ENCODE measurements at regions not wholly inside any gene's neighbourhood (a gene's known extent, or its start where the extent isn't known, plus 50 kb on each side); places are given as distances from the start of the nearest gene placed in this dataset.

- H3K27ac Mint-ChIP-seq, result no peak overlapping the region
- H3K9me3 Mint-ChIP-seq, result no peaks in the 10 kb centered on the region
- H3K27me3 Mint-ChIP-seq (ENCODE audit: low read depth), result peaks cover 24% of the 10 kb centered on the region
- TF ChIP-seq, protein P1, sequence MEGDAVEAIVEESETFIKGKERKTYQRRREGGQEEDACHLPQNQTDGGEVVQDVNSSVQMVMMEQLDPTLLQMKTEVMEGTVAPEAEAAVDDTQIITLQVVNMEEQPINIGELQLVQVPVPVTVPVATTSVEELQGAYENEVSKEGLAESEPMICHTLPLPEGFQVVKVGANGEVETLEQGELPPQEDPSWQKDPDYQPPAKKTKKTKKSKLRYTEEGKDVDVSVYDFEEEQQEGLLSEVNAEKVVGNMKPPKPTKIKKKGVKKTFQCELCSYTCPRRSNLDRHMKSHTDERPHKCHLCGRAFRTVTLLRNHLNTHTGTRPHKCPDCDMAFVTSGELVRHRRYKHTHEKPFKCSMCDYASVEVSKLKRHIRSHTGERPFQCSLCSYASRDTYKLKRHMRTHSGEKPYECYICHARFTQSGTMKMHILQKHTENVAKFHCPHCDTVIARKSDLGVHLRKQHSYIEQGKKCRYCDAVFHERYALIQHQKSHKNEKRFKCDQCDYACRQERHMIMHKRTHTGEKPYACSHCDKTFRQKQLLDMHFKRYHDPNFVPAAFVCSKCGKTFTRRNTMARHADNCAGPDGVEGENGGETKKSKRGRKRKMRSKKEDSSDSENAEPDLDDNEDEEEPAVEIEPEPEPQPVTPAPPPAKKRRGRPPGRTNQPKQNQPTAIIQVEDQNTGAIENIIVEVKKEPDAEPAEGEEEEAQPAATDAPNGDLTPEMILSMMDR (IDR thresholded peaks at IDR 0.05; ENCODE audit: unreplicated experiment), result no peak
- H3K36me3 Mint-ChIP-seq, result no peaks in the 10 kb centered on the region
- H3K4me1 Mint-ChIP-seq, result no peaks in the 10 kb centered on the region
- DNase-seq (ENCODE audit: low spot score in 2 of 2, unreplicated experiment in 2 of 2), result no peak
- H3K4me3 Mint-ChIP-seq, result no peak overlapping the region
These were observed 371.3 kb upstream of the MYT1L start for GRCh38 chr2:2702385-2702784.

- H3K4me1 Mint-ChIP-seq, result no peaks in the 10 kb centered on the region
- DNase-seq (ENCODE audit: low spot score in 2 of 2, unreplicated experiment in 2 of 2), result no peak
- TF ChIP-seq, protein P1 (IDR thresholded peaks at IDR 0.05; ENCODE audit: unreplicated experiment), result no peak
- H3K9me3 Mint-ChIP-seq, result no peaks in the 10 kb centered on the region
- no peak overlapping the region for H3K4me3 Mint-ChIP-seq
- peaks cover 22% of the 10 kb centered on the region for H3K27me3 Mint-ChIP-seq (ENCODE audit: low read depth)
- H3K27ac Mint-ChIP-seq, result no peak overlapping the region
- H3K36me3 Mint-ChIP-seq, result no peaks in the 10 kb centered on the region
These were observed 370.7 kb upstream of the MYT1L start for GRCh38 chr2:2701813-2702212.

GRCh38 chr2:2701176-2701781, 370.2 kb upstream of the MYT1L start:
- TF ChIP-seq, protein P1 (IDR thresholded peaks at IDR 0.05; ENCODE audit: unreplicated experiment), result no peak

DNA sequence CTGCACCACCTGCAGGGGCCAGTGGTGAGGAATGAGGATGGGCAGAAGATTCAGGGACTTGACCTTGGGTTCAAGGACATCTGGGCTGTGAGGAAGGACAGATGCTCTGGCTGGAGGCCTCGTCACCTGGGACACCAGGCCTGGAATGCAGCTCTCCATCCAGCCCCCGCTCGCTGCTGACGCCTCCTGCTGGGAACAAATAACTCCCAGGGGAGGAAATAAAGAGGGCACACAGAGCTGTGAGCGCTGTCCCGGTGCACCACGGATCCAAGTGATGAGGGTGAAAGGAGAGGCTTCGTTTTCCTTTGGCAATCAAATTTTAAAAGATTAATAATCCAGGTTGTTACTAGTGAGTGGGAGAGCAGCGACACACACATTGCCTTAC, 368.0 kb upstream of the MYT1L start:
- TF ChIP-seq, protein P1 (IDR thresholded peaks at IDR 0.05; ENCODE audit: unreplicated experiment), result no peak
- peaks cover 44% of the 10 kb centered on the region for H3K27me3 Mint-ChIP-seq (ENCODE audit: low read depth)
- no peaks in the 10 kb centered on the region for H3K4me1 Mint-ChIP-seq
- no peaks in the 10 kb centered on the region for H3K36me3 Mint-ChIP-seq
- H3K9me3 Mint-ChIP-seq, result no peaks in the 10 kb centered on the region
- no peak for DNase-seq (ENCODE audit: low spot score in 2 of 2, unreplicated experiment in 2 of 2)
- H3K27ac Mint-ChIP-seq, result no peak overlapping the region
- H3K4me3 Mint-ChIP-seq, result no peak overlapping the region

More at GRCh38 chr2:2701176-2701781, 370.2 kb upstream of the MYT1L start:
- DNase-seq (ENCODE audit: low spot score in 2 of 2, unreplicated experiment in 2 of 2), result no peak
- Mint-ChIP-seq H3K4me1 (no peaks in the 10 kb centered on the region), H3K27me3 (ENCODE audit: low read depth) (peaks cover 25% of the 10 kb centered on the region), H3K36me3 (no peaks in the 10 kb centered on the region), H3K4me3 (no peak overlapping the region), H3K9me3 (no peaks in the 10 kb centered on the region), H3K27ac (no peak overlapping the region)

- Mint-ChIP-seq H3K36me3 (no peaks in the 10 kb centered on the region), H3K4me1 (no peaks in the 10 kb centered on the region), H3K27ac (no peak overlapping the region), H3K4me3 (no peak overlapping the region), H3K27me3 (ENCODE audit: low read depth) (peaks cover 47% of the 10 kb centered on the region), H3K9me3 (no peaks in the 10 kb centered on the region)
- TF ChIP-seq, protein P1 (IDR thresholded peaks at IDR 0.05; ENCODE audit: unreplicated experiment), result peak; percentile 48
- DNase-seq (ENCODE audit: low spot score in 2 of 2, unreplicated experiment in 2 of 2), result no peak
These were observed 367.4 kb upstream of the MYT1L start for GRCh38 chr2:2698182-2699120.

Data from mesothelial cell of epicardium (in vitro differentiated cells).